ENCODE measurements at regions not wholly inside any gene's neighbourhood (a gene's known extent, or its start where the extent isn't known, plus 50 kb on each side); places are given as distances from the start of the nearest gene placed in this dataset.
"Not testable (repeated sequence)": the region's sequence is repeated elsewhere in the genome, so short reads cannot be mapped to it uniquely, and the experiment has no call there.

DNA sequence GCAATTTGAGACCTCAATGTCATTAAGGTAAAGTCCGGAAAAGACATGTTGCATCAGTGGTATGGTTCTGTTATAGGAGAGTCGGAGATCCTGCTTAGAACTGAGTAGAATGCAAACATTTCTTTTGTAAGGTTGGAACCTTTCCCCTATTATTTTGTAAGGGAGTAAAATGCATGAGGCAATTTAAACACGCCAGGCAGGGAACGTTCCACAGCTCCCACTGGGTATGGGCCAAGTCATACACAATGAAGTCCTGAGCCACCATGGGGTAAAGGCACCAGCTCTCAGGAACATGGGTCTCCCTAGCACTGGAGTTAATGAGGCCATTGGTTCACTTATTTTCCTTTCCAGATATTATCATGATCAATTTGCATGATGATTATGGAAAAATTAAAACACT is 116.6 kb upstream of the NR2F2 start:
- DNase-seq, result no peak

GRCh38 chr15:96216481-96216880 is 114.0 kb upstream of the NR2F2 start:
- not testable (repeated sequence) for DNase-seq

- no peak for DNase-seq
These were observed 112.5 kb upstream of the NR2F2 start for GRCh38 chr15:96217983-96218382.

DNA sequence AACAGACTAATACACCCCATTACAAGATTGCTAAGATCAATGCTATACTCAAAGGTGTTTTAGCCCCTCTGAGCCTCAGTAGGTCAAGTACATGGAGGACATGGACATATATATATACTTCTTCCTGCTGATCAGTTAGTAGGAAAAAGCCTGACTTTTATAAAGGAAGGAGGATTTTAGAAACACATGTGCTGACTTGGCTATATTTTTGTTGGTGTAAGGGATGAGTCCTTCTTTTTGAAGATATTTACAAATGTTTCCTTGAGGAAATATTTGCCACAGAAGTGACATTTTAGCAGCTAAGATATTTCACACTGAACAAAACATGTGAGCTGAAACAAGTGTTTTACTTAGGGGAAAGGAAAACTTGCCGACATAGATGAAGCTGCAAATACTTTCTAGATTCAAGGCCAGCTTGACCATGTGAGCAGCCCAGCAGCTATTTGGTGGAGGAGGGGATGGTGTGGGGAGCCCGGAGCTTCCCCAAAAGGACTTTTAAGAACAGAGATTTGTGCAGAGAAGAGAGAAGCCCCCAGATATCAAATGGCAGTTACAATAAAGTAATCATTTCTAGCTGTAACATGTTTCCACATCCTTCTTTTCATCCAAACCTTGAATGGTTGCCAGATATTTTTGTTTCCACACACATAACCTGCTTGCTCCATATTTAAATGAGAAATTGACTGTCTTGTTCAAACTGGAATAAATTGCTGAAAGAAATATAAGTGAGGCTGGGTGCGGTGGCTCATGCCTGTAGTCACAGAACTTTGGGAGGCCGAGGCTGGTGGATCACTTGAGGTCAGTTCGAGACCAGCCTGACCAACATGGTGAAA is 111.7 kb upstream of the NR2F2 start:
- no peak for DNase-seq

DNA sequence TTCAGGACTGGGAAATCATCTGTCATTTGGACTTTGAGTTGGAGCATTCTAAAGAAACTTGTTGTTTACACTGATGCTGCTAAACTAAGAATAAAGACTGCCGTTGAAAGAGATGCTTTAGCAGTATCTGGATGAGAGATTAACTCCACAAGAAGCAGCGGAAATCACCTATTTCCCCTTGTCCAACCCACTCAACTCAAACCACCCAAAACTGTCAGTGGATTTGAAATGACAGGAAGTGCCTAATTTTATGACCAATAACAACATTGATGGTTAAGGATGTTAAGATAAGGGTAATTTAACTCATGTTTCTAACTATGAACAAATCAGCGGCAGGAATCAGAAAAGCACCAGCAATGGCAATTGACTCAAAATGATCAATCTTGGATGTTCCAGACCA is 110.8 kb upstream of the NR2F2 start:
- no peak for DNase-seq

DNA sequence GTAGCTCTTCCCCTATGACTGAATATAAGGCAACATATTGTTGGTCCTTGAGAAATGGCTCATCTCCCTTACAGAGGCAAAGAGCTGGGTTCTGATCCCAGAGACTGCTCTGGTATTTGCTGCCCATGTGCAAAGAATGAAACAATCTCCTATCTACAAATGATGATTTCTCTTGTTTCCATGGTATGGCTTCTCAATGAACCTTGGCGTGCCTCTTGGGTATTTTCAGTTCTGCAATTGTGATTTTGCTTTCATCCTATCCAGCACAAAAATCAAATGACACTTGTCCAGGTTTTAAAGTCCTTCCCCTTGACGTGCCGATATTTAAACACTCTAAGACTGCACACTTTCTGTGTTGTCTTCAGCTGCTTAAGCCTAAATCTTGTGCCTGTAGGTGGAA is 109.8 kb upstream of the NR2F2 start:
- DNase-seq, result no peak

- DNase-seq, result no peak
These were observed 107.5 kb upstream of the NR2F2 start for GRCh38 chr15:96222981-96223380.

DNA sequence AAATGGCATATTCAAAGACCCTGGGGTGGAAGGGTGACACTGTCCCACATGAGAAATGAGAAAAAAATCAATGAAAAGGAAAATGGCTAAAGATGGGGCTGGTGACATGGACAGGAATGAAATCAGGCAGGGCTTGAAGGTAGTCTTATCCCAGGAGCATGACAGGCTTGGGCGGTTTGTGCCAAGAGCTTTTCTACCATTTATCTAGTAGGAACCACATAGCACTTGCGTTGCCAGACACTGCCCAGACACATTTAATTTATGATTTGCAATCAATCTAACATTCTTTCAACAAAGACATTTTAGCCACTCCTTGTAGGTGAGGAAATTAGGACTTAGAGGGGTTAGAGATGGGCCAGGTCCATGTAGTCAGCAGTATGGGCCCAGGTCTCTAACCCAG is 106.6 kb upstream of the NR2F2 start:
- no peak for DNase-seq

DNA sequence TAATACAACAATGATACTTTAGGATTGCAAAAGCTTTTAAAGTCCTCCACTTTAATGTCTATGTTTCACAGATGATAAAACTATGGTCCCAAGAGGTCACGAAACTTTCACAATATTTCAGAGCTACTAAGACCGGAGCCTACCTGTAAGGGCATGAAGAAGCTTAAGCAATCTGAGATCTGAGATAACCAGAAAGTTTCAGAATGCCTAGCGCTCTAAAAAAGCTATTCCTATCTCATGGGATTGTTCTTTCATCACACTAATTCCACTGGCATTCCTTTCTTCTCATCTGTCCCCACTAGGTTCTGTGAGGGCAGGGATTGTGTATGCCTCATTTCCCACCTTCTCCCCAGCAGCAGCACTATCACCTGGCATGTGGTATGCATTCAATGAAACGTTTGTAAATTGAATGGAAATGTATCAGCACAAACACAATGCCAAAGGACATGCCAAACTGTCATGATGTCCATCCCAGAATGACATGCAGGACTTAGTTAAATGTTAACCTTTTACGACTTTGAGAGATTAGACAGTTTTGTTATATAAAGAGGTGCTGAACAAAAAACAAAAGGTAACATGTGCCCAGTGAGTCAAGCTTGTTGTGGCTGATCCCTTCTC is 104.7 kb upstream of the NR2F2 start:
- DNase-seq, result no peak

DNA sequence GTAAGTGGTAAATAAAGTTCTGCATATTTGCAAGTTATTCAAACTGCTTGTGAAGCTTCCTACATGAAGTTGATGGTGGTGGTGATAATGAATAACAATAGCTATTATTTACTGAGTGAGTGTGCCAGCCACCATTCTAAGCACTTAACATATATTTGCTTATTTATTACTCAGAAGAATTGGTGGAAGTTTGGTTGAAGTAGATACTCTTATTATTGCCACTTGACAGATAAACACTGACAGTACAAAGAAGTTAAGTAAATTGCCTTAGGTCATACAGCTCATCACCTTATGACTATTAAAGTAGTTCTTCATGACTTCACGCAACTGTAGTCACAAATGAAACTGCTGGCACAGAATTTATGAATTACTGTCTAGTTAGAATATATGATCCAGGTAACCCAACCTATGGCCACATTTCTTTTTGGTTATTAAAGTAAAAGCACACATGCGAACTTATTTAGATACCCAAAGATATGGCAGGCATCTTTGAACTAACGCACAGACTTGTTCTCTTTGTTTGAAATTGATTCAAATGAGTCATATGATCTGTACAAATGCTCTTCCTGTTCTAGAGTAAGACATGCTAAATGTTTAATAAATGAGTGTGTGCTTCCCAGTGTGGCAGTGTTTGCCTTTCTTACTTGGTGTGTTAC is 99.8 kb upstream of the NR2F2 start:
- no peak for DNase-seq

DNA sequence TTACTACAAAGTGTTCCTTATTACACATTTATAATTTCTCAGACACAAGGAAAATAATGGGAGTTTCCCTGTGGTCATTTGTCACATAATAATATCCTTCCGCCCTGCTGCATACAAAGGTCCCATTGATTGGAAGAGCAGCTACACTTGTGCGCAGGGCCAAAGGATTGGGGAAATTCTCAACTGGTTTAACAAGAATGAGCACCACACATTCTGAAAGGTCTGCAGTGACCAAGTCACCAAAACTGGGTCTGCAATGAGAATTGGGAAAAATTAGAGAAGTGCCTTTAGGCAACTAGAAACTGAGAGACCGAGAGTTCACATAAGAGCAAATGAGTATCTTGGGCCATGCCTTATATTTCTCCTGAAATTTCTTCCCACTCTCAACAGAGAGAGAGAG is 98.2 kb upstream of the NR2F2 start:
- no peak for DNase-seq

GRCh38 chr15:96234109-96234892 is 96.2 kb upstream of the NR2F2 start:
- no peak for DNase-seq

GRCh38 chr15:96237002-96237401 is 93.5 kb upstream of the NR2F2 start:
- no peak for DNase-seq

- no peak for DNase-seq
These were observed 87.7 kb upstream of the NR2F2 start for GRCh38 chr15:96242761-96243160.

DNA sequence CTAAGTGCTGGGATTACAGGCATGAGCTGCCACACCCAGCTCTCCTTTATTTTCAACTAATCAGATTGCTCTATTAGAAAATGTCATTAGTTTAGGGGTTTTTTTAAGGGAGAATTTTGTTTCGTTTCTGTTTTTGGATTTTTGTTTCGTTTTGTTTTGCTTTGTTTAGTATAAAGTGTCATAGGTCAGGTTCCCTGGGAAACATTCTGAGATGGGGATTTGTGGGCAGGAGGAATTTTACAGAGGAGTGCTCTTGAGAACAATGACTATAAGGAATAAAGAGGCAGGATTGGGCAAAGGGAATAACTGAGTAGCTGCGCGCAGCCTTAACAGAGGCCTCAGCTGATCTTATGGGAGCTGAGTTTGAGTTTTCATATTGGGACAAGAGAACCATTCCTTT is 86.8 kb upstream of the NR2F2 start:
- DNase-seq, result no peak

GRCh38 chr15:96245252-96245651 is 85.2 kb upstream of the NR2F2 start:
- DNase-seq, result no peak

GRCh38 chr15:96246057-96246456 is 84.4 kb upstream of the NR2F2 start:
- DNase-seq, result no peak

DNA sequence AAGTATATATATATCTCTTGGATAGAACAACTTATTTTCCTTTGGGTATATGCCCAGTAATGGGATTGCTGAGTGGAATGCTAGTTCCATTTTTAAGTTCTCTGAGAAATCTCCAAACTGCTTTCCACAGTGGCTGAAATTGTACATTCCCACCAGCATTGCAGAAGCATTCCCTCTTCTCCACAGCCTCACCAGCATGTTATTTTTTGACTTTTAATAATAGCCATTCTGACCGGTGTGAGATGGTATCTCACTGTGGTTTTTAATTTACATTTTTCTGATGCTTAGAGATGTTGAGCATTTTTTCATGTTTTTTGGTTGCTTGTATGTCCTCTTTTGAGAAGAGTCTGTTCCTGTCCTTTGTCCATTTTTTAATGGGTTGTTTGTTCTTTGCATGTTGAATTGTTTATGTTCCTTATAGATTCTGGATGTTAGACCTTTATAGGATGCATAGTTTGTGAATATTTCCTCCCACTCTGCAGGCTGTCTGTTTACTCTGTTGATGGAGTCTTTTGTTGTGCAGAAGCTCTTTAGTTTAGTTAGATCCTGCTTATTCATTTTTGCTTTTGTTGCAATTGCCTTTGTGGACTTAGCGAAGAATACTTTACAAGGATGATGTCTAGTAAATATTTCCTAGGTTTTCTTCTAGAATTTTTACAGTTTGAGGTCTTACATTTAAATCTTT is 82.7 kb upstream of the NR2F2 start:
- DNase-seq, result no peak

GRCh38 chr15:96252148-96252547 is 78.4 kb upstream of the NR2F2 start:
- DNase-seq, result no peak

- DNase-seq, result no peak
These were observed 77.3 kb upstream of the NR2F2 start for GRCh38 chr15:96253006-96253747.

- DNase-seq, result no peak
These were observed 76.3 kb upstream of the NR2F2 start for GRCh38 chr15:96254173-96254572.

DNA sequence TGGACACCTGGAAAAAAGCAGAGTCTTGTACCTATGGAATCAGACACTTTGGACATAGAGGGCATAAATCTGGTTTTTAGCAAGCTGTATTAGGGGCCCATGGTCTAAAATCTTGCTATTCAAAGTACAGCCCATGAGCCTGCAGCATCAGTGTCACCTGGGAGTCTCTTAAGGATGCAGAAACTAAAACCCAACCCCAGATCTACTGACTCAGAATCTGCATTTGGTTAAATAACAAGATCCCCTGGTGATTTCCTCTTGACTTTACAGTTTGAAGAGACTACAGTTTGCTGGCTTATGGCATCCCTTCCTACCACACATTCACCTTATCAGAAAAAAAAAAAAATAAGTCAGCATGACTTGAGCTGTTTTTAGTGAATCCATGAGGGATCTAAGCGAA is 74.9 kb upstream of the NR2F2 start:
- DNase-seq, result no peak
